Stomach (tissue), 8 donors: ENCODE measurements at regions not wholly inside any gene's neighbourhood (a gene's known extent, or its start where the extent isn't known, plus 50 kb on each side); places are given as distances from the start of the nearest gene placed in this dataset.

Experiments
- DNase-seq, 2 donors: peaks; one replicate each; pipeline versions ENCODE4 v3.0.0 to v3.0.0-alpha.2; 2013 to 2019
- H3K27ac ChIP-seq, 5 donors: fragments of 200-600 bp in 4 of 5; sonication (generic) in 4 of 5; one replicate each; pipeline ENCODE4 v1.5.1; 2013 to 2019; ENCODE audit warnings: mild to moderate bottlenecking in 1 of 5, moderate library complexity in 1 of 5
- H3K27me3 ChIP-seq, 3 donors: fragments of 200-600 bp; sonication (generic); one replicate each; pipeline ENCODE4 v1.5.1; 2017 to 2019; ENCODE audit warnings: mixed run types in 1 of 3
- H3K36me3 ChIP-seq, 4 donors: fragments of 200-600 bp; sonication (generic); 1 replicate in 3 of 4; 2 replicates in 1 of 4; pipeline ENCODE4 v1.5.1; 2016 to 2019
- H3K4me1 ChIP-seq, 4 donors: fragments of 200-600 bp; sonication (generic); one replicate each; pipeline ENCODE4 v1.5.1; 2016 to 2019
- H3K4me3 ChIP-seq, 4 donors: fragments of 200-600 bp; sonication (generic) in 3 of 4; one replicate each; pipeline ENCODE4 v1.5.1; 2016 to 2019; ENCODE audit warnings: mild to moderate bottlenecking in 1 of 4
- H3K9me3 ChIP-seq, 4 donors: fragments of 200-600 bp; sonication (generic); one replicate each; pipeline ENCODE4 v1.5.1; 2016 to 2019
- EP300 ChIP-seq: sonication (generic); formaldehyde crosslinking; IDR thresholded peaks from one replicate; pipeline ENCODE4 v1.6.1; 2017; ENCODE audit warnings: antibody characterized with exemption
- POLR2A ChIP-seq, 4 donors: fragments of 450-650 bp; IDR thresholded peaks; one replicate each; pipeline ENCODE4 v1.6.1; 2016; ENCODE audit warnings: antibody characterized with exemption in 4 of 4, control low read depth in 2 of 4, mild to moderate bottlenecking in 1 of 4, moderate library complexity in 1 of 4
- POLR2AphosphoS5 ChIP-seq, 3 donors: sonication (generic); formaldehyde crosslinking; IDR thresholded peaks; one replicate each; pipeline ENCODE4 v1.6.1; 2016; ENCODE audit warnings: antibody characterized with exemption in 3 of 3
- WGBS, 5 donors: extraction: QIAGEN DNeasy Blood & Tissue Kit in 3 of 5; methylation state at CpG; one replicate each; pipeline versions ENCODE4 v1.1.5 to v1.1.7; 2013 to 2018; 5-methylcytosine and 5-hydroxymethylcytosine counted together
- intact Hi-C: fragments of 100-400 bp; cut with DNase I; formaldehyde crosslinking; loops from one replicate; pipeline ENCODE4 v1.15.1; 2023; ENCODE audit warnings: low total_unique reads
- TF ChIP-seq, protein P1 (sequence below), 7 experiments: fragments of 450-650 bp in 4 of 7; fragments of 200-600 bp in 3 of 7; sonication (generic) in 3 of 7; IDR thresholded peaks; one replicate each; pipeline ENCODE4 v1.5.1; 2016 to 2019; ENCODE audit warnings: antibody characterized with exemption in 7 of 7, control low read depth in 2 of 7, mild to moderate bottlenecking in 1 of 7
- donor health status: healthy with polysubstance abuse.
- donor health status: Bipolar disorder and iron deficiency.
- donor health status: healthy.

DNA sequence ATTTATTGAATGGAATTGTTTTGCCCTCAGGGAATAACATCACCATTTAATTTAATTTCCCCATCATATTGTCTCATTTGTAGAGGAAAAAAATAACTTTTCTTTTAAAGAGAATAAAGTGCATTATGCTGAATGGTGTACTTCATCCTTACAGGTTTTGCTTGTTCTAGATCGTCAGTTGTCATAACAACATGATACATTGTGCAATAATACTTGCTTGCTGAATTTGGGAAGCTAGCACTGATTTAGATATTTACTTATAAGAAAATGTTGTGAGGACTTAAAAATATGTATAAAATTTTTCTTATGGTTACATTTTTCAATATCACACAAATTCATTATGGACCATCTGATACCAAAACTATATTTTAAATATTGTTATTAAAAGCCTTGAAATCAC lies 509.0 kb upstream of the POU3F2 start:
- intact Hi-C loops, result no loop called here
- no peaks in the 10 kb centered on the region for H3K9me3 ChIP-seq
- no peaks in the 10 kb centered on the region for H3K36me3 ChIP-seq
- WGBS, 5 donors, result 56 to 80% (median 76%) methylated on average over 1 of the region's 1 CpG
- H3K4me1 ChIP-seq, result no peaks in the 10 kb centered on the region
- H3K27me3 ChIP-seq, result no peaks in the 10 kb centered on the region
- TF ChIP-seq, protein P1, sequence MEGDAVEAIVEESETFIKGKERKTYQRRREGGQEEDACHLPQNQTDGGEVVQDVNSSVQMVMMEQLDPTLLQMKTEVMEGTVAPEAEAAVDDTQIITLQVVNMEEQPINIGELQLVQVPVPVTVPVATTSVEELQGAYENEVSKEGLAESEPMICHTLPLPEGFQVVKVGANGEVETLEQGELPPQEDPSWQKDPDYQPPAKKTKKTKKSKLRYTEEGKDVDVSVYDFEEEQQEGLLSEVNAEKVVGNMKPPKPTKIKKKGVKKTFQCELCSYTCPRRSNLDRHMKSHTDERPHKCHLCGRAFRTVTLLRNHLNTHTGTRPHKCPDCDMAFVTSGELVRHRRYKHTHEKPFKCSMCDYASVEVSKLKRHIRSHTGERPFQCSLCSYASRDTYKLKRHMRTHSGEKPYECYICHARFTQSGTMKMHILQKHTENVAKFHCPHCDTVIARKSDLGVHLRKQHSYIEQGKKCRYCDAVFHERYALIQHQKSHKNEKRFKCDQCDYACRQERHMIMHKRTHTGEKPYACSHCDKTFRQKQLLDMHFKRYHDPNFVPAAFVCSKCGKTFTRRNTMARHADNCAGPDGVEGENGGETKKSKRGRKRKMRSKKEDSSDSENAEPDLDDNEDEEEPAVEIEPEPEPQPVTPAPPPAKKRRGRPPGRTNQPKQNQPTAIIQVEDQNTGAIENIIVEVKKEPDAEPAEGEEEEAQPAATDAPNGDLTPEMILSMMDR (IDR thresholded peaks at IDR 0.05), result no peak
- TF ChIP-seq POLR2A (IDR thresholded peaks at IDR 0.05), result no peak
- TF ChIP-seq POLR2AphosphoS5 (IDR thresholded peaks at IDR 0.05), result no peak
- no peak for TF ChIP-seq EP300
- no peak for DNase-seq
- H3K27ac ChIP-seq, result no peak overlapping the region
- no peak overlapping the region for H3K4me3 ChIP-seq

DNA sequence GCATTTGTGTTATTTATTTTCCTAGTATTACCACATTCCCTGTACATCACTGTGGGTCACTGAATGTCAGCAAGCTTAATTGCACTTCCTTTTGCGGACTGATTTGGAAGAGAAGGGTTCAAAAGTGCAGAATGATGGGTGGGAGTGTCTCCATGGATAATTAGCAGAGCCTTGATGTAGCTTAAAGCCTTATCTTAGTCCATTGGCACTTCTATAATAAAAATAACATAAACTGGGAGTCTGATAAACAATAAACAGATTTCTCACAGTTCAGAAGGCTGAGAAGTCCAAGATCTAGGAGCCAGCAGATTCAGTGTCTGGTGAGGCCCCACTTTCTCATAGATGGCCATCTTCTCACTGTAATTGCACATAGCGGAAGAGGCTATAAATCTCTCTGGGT lies 501.1 kb upstream of the POU3F2 start:
- no peak overlapping the region for H3K27ac ChIP-seq
- intact Hi-C loops, result no loop called here
- 64 to 74% (median 66%) methylated on average over 2 of the region's 2 CpGs for WGBS, 5 donors
- no peaks in the 10 kb centered on the region for H3K4me1 ChIP-seq
- no peak for TF ChIP-seq POLR2AphosphoS5 (IDR thresholded peaks at IDR 0.05)
- TF ChIP-seq POLR2A (IDR thresholded peaks at IDR 0.05), result no peak
- TF ChIP-seq EP300, result no peak
- TF ChIP-seq, protein P1 (IDR thresholded peaks at IDR 0.05), result no peak
- no peaks in the 10 kb centered on the region for H3K9me3 ChIP-seq
- H3K36me3 ChIP-seq, result no peaks in the 10 kb centered on the region
- H3K4me3 ChIP-seq, result no peak overlapping the region
- no peaks in the 10 kb centered on the region for H3K27me3 ChIP-seq
- no peak for DNase-seq

DNA sequence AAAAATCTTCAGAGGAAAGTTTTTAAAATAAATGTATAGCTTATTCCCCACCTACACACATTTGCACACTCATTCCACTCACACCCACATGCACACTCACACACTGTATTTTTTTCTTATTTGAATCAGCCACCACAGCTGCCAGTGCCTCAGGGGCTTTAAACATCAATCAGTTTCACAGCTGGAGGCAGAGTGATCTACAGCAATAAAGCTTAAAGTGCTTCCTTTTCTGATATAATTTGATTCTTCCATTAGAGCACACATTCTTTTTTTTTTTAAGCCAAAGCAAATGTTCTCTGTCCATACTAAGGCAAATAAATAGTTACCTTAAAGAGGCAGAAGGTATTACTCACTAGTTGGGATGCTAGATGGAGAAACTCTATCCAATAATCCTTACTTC lies 498.8 kb upstream of the POU3F2 start:
- TF ChIP-seq, protein P1 (IDR thresholded peaks at IDR 0.05), result no peak
- TF ChIP-seq POLR2A (IDR thresholded peaks at IDR 0.05) (no peak), POLR2AphosphoS5 (IDR thresholded peaks at IDR 0.05) (no peak), EP300 (no peak)
- Histone ChIP-seq H3K4me1 (no peaks in the 10 kb centered on the region), H3K4me3 (no peak overlapping the region), H3K9me3 (no peaks in the 10 kb centered on the region), H3K27me3 (no peaks in the 10 kb centered on the region), H3K27ac (no peak overlapping the region), H3K36me3 (no peaks in the 10 kb centered on the region)
- no peak for DNase-seq
- intact Hi-C loops, result no loop called here

- TF ChIP-seq, protein P1 (IDR thresholded peaks at IDR 0.05), result no peak
- TF ChIP-seq EP300 (no peak), POLR2A (IDR thresholded peaks at IDR 0.05) (no peak)
- no peaks in the 10 kb centered on the region for H3K36me3 ChIP-seq
- no peaks in the 10 kb centered on the region for H3K4me1 ChIP-seq
- intact Hi-C loops, result no loop called here
- no peak overlapping the region for H3K4me3 ChIP-seq
- H3K9me3 ChIP-seq, result no peaks in the 10 kb centered on the region
- H3K27me3 ChIP-seq, result no peaks in the 10 kb centered on the region
- 23 to 57% (median 43%) methylated on average over 1 of the region's 1 CpG for WGBS, 5 donors
- no peak overlapping the region for H3K27ac ChIP-seq
- DNase-seq, result no peak
Measured at GRCh38 chr6:98339506-98339905, 494.9 kb upstream of the POU3F2 start.

DNA sequence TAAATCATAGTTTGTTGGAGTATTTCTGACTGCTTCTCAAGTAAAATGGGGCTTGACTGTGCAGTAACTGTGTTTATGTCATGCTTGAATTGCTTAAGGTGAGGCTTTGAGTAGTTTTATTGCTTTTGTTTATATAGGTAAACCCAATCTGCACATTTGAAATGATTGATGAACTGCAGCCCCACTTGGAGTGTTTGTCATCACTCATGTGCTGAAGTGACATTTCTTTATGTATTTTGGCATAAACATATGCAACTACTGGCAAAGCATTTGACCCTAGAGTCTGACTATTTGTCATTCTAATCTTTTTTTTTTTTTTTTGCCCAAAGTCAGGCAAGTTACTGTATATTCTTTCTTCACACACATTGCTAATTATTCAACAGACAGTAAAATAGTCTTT lies 491.4 kb upstream of the POU3F2 start:
- Histone ChIP-seq H3K27me3 (no peaks in the 10 kb centered on the region), H3K36me3 (no peaks in the 10 kb centered on the region), H3K9me3 (no peaks in the 10 kb centered on the region), H3K27ac (no peak overlapping the region), H3K4me3 (no peak overlapping the region), H3K4me1 (no peaks in the 10 kb centered on the region)
- no peak for DNase-seq
- TF ChIP-seq, protein P1 (IDR thresholded peaks at IDR 0.05), result no peak
- TF ChIP-seq POLR2A (IDR thresholded peaks at IDR 0.05) (no peak), POLR2AphosphoS5 (IDR thresholded peaks at IDR 0.05) (no peak), EP300 (no peak)
- intact Hi-C loops, result no loop called here
